Peyer's patch (tissue), 4 donors: ENCODE measurements at regions not wholly inside any gene's neighbourhood (a gene's known extent, or its start where the extent isn't known, plus 50 kb on each side); places are given as distances from the start of the nearest gene placed in this dataset.

Source experiments
- DNase-seq, 3 donors: peaks; one replicate each; pipeline ENCODE4 v3.0.0-alpha.2; 2017 to 2019
- H3K27ac ChIP-seq, 4 donors: fragments of 200-600 bp; sonication (generic); one replicate each; pipeline ENCODE4 v1.5.1; 2016 to 2019
- H3K27me3 ChIP-seq, 2 donors: fragments of 200-600 bp; sonication (generic); one replicate each; pipeline ENCODE4 v1.5.1; 2019
- H3K36me3 ChIP-seq, 3 donors: fragments of 200-600 bp; sonication (generic); one replicate each; pipeline ENCODE4 v1.5.1; 2016 to 2019
- H3K4me1 ChIP-seq, 4 donors: fragments of 200-600 bp; sonication (generic); one replicate each; pipeline ENCODE4 v1.5.1; 2016 to 2019
- H3K4me3 ChIP-seq, 4 donors: fragments of 200-600 bp; sonication (generic); 1 replicate in 3 of 4; 2 replicates in 1 of 4; pipeline ENCODE4 v1.5.1; 2016 to 2019; ENCODE audit warnings: mild to moderate bottlenecking in 1 of 4
- H3K9me3 ChIP-seq, 4 donors: fragments of 200-600 bp; sonication (generic); one replicate each; pipeline ENCODE4 v1.5.1; 2016 to 2019; ENCODE audit warnings: mild to moderate bottlenecking in 1 of 4
- POLR2A ChIP-seq, 2 donors: fragments of 450-650 bp; IDR thresholded peaks; one replicate each; pipeline ENCODE4 v1.5.1; 2017; ENCODE audit warnings: antibody characterized with exemption in 2 of 2, mild to moderate bottlenecking in 2 of 2, moderate library complexity in 2 of 2
- TF ChIP-seq, protein P1 (sequence below), 6 experiments: fragments of 450-650 bp in 4 of 6; fragments of 200-600 bp in 2 of 6; sonication (generic) in 1 of 6; IDR thresholded peaks; one replicate each; pipeline ENCODE4 v1.5.1; 2017 to 2019; ENCODE audit warnings: antibody characterized with exemption in 6 of 6, mild to moderate bottlenecking in 3 of 6, moderate library complexity in 1 of 6

DNA sequence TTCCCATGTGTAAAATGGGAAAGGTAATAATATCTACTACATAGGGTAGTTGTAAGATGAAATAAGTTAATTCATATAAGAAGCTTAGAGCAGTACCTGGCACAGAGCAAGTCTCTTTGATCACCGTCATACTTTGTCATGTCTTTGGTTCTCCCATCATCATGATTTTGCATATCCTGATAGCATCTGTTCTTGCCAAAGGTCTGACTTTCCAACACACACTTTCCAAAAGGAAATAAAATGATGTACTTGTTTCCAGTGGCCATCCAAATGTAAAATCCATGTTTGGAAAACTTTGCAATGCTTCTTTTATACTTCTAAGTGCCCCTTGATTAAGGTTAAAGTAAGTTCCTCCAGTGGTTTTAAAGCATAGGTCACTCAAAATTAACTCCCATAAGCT, 266.9 kb upstream of the PTGER4 start:
- Histone ChIP-seq H3K9me3 (no peaks in the 10 kb centered on the region), H3K27ac (no peak overlapping the region), H3K4me1 (peaks cover 0 to 4% (median 2%) of the 10 kb centered on the region in 4 donors), H3K27me3 (no peaks in the 10 kb centered on the region), H3K36me3 (no peaks in the 10 kb centered on the region), H3K4me3 (no peak overlapping the region)
- TF ChIP-seq, protein P1, sequence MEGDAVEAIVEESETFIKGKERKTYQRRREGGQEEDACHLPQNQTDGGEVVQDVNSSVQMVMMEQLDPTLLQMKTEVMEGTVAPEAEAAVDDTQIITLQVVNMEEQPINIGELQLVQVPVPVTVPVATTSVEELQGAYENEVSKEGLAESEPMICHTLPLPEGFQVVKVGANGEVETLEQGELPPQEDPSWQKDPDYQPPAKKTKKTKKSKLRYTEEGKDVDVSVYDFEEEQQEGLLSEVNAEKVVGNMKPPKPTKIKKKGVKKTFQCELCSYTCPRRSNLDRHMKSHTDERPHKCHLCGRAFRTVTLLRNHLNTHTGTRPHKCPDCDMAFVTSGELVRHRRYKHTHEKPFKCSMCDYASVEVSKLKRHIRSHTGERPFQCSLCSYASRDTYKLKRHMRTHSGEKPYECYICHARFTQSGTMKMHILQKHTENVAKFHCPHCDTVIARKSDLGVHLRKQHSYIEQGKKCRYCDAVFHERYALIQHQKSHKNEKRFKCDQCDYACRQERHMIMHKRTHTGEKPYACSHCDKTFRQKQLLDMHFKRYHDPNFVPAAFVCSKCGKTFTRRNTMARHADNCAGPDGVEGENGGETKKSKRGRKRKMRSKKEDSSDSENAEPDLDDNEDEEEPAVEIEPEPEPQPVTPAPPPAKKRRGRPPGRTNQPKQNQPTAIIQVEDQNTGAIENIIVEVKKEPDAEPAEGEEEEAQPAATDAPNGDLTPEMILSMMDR (IDR thresholded peaks at IDR 0.05), result no peak
- no peak for TF ChIP-seq POLR2A (IDR thresholded peaks at IDR 0.05)
- no peak for DNase-seq

DNA sequence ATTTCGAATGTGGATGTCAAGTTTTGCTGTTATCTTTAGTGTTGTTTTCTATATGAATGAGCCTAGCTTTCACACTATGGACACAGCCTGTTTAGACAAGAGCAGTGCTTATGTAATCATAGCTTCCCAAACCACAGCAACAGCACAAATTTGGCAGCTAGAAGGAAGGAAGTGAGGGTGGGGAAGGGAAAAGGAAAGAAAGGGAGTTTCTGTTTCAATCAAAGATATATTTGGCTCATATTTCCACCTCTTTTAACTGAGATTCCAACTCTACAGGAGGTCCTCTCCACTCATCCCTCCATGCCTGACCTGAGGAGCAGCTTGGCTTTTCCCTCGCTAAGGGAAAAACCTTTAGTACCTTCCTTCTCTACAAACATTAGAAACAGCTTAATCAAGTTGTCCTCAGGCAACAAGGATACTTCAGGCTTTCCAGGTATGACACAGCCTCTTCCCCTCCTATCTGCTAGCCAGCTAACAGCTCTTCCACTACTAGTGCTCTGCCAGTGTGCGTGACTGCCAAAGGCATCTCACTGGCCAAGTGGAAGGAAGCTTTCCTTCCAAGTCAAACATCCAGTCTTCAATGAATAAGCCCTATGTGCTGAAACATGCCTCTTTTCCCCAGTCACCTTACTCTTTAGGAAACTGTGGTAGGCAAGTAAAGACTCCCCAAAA, 268.6 kb upstream of the PTGER4 start:
- Histone ChIP-seq H3K36me3 (no peaks in the 10 kb centered on the region), H3K27ac (peak overlapping the region; percentile 49 to 67 (median 60)), H3K4me1 (peaks cover 0 to 16% (median 2%) of the 10 kb centered on the region in 4 donors), H3K9me3 (no peaks in the 10 kb centered on the region), H3K4me3 (no peak overlapping the region), H3K27me3 (no peaks in the 10 kb centered on the region)
- TF ChIP-seq, protein P1 (IDR thresholded peaks at IDR 0.05), result no peak
- no peak for TF ChIP-seq POLR2A (IDR thresholded peaks at IDR 0.05)
- no peak for DNase-seq

DNA sequence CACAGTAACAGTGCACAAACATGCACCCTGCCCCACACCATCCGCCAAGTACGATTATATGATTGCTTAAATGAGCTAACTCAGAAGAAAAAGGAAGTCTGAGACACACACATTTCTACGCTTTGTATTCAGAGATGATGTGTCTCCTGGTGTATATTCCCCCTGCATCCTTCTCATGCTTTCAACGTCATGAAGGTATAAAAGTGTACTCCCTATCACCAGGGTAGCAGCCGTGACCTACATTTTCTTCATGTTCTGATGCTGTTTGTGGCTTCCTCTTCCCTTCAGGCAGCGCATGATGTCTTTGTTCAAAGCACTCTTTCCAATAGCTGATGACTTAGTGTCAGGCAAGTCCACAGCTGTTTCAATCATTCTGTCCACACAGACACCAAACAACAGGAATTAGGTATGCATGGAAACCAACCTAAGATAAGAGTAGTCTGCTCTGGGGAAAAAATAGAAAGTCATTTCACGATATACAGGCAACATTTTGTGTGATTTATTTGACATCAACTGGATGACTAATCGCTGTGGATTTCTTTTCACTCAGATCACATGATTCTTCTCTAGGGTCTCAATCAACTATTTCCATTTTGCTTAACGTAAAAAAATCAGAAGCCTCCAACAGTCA, 269.4 kb upstream of the PTGER4 start:
- DNase-seq, result peak in 2 of 3 donors; percentile 60 to 81
- H3K9me3 ChIP-seq, result no peaks in the 10 kb centered on the region
- no peaks in the 10 kb centered on the region for H3K27me3 ChIP-seq
- TF ChIP-seq POLR2A (IDR thresholded peaks at IDR 0.05), result peak in 1 of 2 donors; percentile 7
- TF ChIP-seq, protein P1 (IDR thresholded peaks at IDR 0.05), result no peak
- no peak overlapping the region for H3K4me3 ChIP-seq
- no peaks in the 10 kb centered on the region for H3K36me3 ChIP-seq
- peak overlapping the region; percentile 53 to 74 (median 67) for H3K27ac ChIP-seq
- H3K4me1 ChIP-seq, result peaks cover 0 to 16% (median 2%) of the 10 kb centered on the region in 4 donors

DNA sequence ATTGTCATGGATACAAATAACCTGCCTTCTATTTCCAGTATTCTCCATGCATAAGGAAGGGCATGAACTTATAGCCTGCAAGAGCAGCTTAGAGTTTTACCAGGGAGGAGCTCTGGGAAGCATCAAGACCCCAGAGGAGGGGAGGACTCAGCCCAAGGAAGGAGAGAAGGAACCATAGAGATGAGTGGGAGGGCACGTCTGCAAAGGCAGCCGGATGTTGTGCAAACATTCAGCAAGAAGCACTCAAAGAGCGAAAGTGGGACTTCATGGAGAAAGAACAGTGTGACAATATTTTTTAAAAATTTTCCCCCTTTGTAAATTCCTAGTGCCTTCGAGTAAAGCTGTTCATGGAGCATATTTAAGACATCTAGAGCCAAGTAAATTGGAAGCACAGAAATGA, 270.1 kb upstream of the PTGER4 start:
- no peaks in the 10 kb centered on the region for H3K36me3 ChIP-seq
- H3K27ac ChIP-seq, result peak overlapping the region; percentile 51 to 74 (median 67)
- no peaks in the 10 kb centered on the region for H3K9me3 ChIP-seq
- H3K4me3 ChIP-seq, result no peak overlapping the region
- H3K4me1 ChIP-seq, result peaks cover 0 to 22% (median 5%) of the 10 kb centered on the region in 4 donors
- peak in 2 of 3 donors; percentile 31 to 68 for DNase-seq
- no peaks in the 10 kb centered on the region for H3K27me3 ChIP-seq
- TF ChIP-seq, protein P1 (IDR thresholded peaks at IDR 0.05), result no peak
- TF ChIP-seq POLR2A (IDR thresholded peaks at IDR 0.05), result no peak

DNA sequence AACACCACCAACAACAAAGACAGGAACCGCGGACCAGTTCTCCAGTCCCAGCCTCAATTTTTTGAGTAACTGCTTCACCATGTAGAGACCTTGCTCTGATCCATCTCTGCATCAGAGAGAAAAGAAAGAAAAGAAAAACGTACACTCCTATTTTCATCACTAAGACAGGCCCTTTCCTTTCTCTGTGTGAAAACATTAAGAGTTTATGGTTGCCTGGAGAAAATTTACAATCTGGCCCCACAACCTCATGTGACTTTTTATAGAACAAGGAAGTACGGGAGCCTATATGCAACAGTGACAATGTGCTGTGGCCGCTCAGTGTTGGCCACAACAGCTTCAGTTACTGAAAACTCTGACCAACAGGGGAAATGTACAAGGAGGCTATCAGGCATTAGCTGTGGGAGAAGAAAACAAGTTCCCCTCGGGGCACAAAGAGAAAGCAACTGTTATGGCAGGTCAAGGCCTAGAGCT, 272.9 kb upstream of the PTGER4 start:
- H3K4me1 ChIP-seq, result peaks cover 0 to 25% (median 5%) of the 10 kb centered on the region in 4 donors
- no peaks in the 10 kb centered on the region for H3K27me3 ChIP-seq
- no peak overlapping the region for H3K4me3 ChIP-seq
- no peaks in the 10 kb centered on the region for H3K9me3 ChIP-seq
- TF ChIP-seq POLR2A (IDR thresholded peaks at IDR 0.05), result peak in 1 of 2 donors; percentile 21
- TF ChIP-seq, protein P1 (IDR thresholded peaks at IDR 0.05), result no peak
- DNase-seq, result peak in 2 of 3 donors; percentile 31 to 71
- no peaks in the 10 kb centered on the region for H3K36me3 ChIP-seq
- peak overlapping the region; percentile 56 to 76 (median 74) for H3K27ac ChIP-seq
